Panc1 (cell line): ENCODE measurements at regions not wholly inside any gene's neighbourhood (a gene's known extent, or its start where the extent isn't known, plus 50 kb on each side); places are given as distances from the start of the nearest gene placed in this dataset.

Experiments
- CTCF ChIP-seq: fragments of 450-650 bp; IDR thresholded peaks from 2 replicates; pipeline ENCODE4 v1.5.1; 2017; ENCODE audit warnings: mild to moderate bottlenecking
- POLR2AphosphoS5 ChIP-seq: IDR thresholded peaks from 2 replicates; pipeline ENCODE4 v1.6.1; 2012; ENCODE audit warnings: mild to moderate bottlenecking, low read depth, low read length, moderate library complexity
- TCF7L2 ChIP-seq: IDR thresholded peaks from 2 replicates; pipeline ENCODE4 v1.6.1; 2011; ENCODE audit warnings: mild to moderate bottlenecking, low read depth, low read length, inconsistent platforms

- TF ChIP-seq POLR2AphosphoS5: no peak
- no peak for TF ChIP-seq CTCF
- no peak for TF ChIP-seq TCF7L2
Measured at GRCh38 chr1:57485643-57486042, 61.8 kb upstream of the DAB1 start.
